ENCODE measurements at regions not wholly inside any gene's neighbourhood (a gene's known extent, or its start where the extent isn't known, plus 50 kb on each side); places are given as distances from the start of the nearest gene placed in this dataset.

DNA sequence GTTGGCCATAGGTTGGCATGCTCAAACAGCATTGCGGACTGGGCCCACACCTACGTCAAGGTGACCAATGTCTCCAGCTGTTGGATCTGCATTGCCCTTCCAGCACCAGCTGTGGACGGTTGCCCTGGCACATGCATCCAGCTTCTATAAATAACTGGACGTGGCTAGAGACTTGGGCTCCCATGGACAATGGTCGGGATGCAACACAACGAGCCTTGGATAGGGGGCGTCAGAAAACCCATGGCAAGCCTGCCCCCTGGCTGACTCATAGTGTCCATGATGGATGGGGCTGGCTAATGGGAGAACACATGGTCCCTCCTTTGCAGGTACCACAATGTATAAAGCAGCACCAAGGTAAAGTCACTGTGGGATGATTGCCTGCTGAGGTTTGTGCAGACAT, 331.6 kb upstream of the FAR2 start:
- no peak for DNase-seq
- TF ChIP-seq, protein P1, sequence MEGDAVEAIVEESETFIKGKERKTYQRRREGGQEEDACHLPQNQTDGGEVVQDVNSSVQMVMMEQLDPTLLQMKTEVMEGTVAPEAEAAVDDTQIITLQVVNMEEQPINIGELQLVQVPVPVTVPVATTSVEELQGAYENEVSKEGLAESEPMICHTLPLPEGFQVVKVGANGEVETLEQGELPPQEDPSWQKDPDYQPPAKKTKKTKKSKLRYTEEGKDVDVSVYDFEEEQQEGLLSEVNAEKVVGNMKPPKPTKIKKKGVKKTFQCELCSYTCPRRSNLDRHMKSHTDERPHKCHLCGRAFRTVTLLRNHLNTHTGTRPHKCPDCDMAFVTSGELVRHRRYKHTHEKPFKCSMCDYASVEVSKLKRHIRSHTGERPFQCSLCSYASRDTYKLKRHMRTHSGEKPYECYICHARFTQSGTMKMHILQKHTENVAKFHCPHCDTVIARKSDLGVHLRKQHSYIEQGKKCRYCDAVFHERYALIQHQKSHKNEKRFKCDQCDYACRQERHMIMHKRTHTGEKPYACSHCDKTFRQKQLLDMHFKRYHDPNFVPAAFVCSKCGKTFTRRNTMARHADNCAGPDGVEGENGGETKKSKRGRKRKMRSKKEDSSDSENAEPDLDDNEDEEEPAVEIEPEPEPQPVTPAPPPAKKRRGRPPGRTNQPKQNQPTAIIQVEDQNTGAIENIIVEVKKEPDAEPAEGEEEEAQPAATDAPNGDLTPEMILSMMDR (IDR thresholded peaks at IDR 0.05), result no peak
- no peak overlapping the region for H3K4me3 Mint-ChIP-seq
- H3K36me3 Mint-ChIP-seq (ENCODE audit: low read depth), result no peaks in the 10 kb centered on the region
- peaks cover 6% of the 10 kb centered on the region for H3K4me1 Mint-ChIP-seq
- no peaks in the 10 kb centered on the region for H3K27me3 Mint-ChIP-seq (ENCODE audit: low read depth, poor library complexity)
- no peak overlapping the region for H3K27ac Mint-ChIP-seq
- no peaks in the 10 kb centered on the region for H3K9me3 Mint-ChIP-seq

DNA sequence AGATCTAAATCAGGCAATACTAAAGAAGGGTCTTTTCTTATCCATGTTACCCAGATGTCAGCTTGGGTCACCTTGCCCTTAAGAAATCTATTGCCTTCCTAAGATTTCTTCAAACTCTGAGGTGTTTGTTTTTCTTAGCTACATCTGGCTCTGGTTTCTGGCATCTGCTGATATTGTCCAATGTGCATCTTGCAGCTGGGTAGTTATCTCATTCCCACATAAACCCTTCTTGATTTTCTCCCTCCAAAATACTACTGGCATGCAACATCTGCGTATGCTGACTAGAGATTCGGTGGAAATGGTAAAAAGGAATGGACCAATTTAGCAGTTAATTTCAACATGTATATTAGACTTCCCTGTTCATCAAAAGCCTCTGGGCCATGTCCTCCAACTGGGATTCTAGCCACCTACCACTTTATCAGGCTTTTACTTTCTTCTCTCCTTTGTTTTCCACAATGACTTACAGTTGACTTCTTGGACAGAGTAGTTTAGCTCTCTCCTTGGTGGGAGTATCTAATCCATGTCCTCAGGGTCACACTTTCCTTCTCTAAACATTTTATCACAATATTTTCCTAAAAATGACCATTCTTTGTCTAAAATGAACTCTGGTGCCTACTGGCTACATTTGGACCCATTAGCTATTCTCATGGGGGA, 324.8 kb upstream of the FAR2 start:
- H3K27me3 Mint-ChIP-seq (ENCODE audit: low read depth, poor library complexity), result no peaks in the 10 kb centered on the region
- no peak overlapping the region for H3K27ac Mint-ChIP-seq
- DNase-seq, result no peak
- H3K9me3 Mint-ChIP-seq, result no peaks in the 10 kb centered on the region
- H3K36me3 Mint-ChIP-seq (ENCODE audit: low read depth), result no peaks in the 10 kb centered on the region
- H3K4me1 Mint-ChIP-seq, result peaks cover 18% of the 10 kb centered on the region
- TF ChIP-seq, protein P1 (IDR thresholded peaks at IDR 0.05), result no peak
- no peak overlapping the region for H3K4me3 Mint-ChIP-seq

DNA sequence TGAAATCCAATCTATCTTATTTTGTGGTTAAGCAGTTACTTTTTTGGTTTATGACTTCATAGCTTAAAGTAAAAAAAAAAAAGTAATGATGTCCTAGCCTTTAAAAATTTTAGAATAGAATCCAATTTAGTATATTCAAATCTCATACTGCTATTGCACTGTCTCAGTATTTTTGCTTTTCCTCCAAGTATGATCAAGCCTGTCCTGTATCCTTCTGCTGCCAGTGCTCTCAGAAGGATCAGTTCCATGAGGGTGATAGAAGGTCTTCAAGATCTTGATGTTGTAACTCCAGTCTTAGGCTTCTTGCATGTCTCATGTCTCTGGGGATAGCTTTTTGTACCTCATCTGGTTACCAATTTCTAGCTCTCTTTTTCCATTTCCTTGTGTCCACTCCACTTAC, 324.2 kb upstream of the FAR2 start:
- peaks cover 18% of the 10 kb centered on the region for H3K4me1 Mint-ChIP-seq
- H3K9me3 Mint-ChIP-seq, result no peaks in the 10 kb centered on the region
- DNase-seq, result no peak
- no peak overlapping the region for H3K4me3 Mint-ChIP-seq
- no peak overlapping the region for H3K27ac Mint-ChIP-seq
- H3K27me3 Mint-ChIP-seq (ENCODE audit: low read depth, poor library complexity), result no peaks in the 10 kb centered on the region
- TF ChIP-seq, protein P1 (IDR thresholded peaks at IDR 0.05), result no peak
- no peaks in the 10 kb centered on the region for H3K36me3 Mint-ChIP-seq (ENCODE audit: low read depth)

DNA sequence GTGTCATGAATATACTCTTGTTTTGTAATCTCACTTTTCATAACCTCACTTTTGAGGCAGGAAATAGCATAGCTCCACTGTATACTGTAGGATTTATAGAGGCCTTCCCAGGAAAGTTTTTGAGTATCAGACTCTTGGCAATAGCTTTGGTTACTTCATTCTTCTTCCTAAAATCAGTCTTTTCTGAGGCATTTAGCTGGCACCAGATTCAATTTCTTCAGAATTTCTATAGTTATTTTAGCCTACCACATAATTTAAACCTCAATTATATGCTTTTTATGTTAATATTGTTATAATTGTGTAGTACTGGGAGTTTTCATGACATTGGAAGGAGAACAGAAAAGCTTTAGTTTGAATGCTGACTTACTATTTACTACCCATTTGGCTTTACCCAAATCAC, 322.3 kb upstream of the FAR2 start:
- peaks cover 4% of the 10 kb centered on the region for H3K9me3 Mint-ChIP-seq
- no peak overlapping the region for H3K4me3 Mint-ChIP-seq
- no peak overlapping the region for H3K27ac Mint-ChIP-seq
- H3K27me3 Mint-ChIP-seq (ENCODE audit: low read depth, poor library complexity), result no peaks in the 10 kb centered on the region
- no peak for DNase-seq
- peaks cover 13% of the 10 kb centered on the region for H3K4me1 Mint-ChIP-seq
- TF ChIP-seq, protein P1 (IDR thresholded peaks at IDR 0.05), result no peak
- no peaks in the 10 kb centered on the region for H3K36me3 Mint-ChIP-seq (ENCODE audit: low read depth)

DNA sequence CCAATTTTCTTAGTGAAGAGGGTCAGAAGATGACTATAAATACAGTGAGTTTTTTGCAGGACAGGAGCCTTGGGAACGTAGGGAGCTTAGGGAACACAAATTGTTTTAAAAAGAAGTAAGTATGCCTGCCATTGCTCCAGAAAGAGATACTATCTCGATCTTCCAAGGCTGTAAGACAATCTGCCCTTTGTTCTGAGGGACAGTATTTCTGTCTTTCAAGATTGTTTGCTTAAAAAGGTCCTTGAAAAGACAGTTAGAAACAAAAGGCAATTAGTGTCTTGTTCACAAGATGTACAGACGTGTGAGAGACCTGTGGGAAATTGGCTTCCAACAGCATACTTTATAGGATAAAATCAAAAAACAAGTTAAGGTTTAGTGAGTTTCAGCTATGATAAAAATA, 321.2 kb upstream of the FAR2 start:
- Mint-ChIP-seq H3K27ac (peak overlapping the region; percentile 88), H3K4me3 (no peak overlapping the region), H3K27me3 (ENCODE audit: low read depth, poor library complexity) (no peaks in the 10 kb centered on the region), H3K36me3 (ENCODE audit: low read depth) (no peaks in the 10 kb centered on the region), H3K4me1 (peaks cover 12% of the 10 kb centered on the region), H3K9me3 (peaks cover 4% of the 10 kb centered on the region)
- DNase-seq, result no peak
- TF ChIP-seq, protein P1 (IDR thresholded peaks at IDR 0.05), result no peak

DNA sequence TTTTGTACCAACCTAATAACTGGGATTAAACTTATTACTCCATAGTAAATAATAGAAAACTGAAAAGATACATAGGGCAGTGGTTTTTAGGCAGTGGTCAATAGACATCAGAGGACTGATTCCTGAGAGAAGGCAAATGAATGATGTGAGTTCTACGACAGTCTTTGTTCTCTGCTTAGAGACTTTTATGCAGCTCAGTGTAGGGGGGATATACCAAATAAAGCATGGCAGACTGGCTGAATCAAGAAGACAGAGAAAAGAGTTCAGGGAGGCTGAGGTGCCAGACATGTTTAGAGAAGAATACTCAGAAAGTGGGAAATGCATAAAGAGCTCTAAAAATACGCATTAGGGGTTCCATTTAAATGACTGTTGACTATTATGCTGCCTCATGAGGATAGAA, 320.8 kb upstream of the FAR2 start:
- Mint-ChIP-seq H3K27ac (peak overlapping the region; percentile 88), H3K36me3 (ENCODE audit: low read depth) (no peaks in the 10 kb centered on the region), H3K4me3 (no peak overlapping the region), H3K4me1 (peaks cover 12% of the 10 kb centered on the region), H3K27me3 (ENCODE audit: low read depth, poor library complexity) (no peaks in the 10 kb centered on the region), H3K9me3 (peaks cover 6% of the 10 kb centered on the region)
- TF ChIP-seq, protein P1 (IDR thresholded peaks at IDR 0.05), result no peak
- no peak for DNase-seq

Data from nephron progenitor cell (in vitro differentiated cells).